Lung (tissue), 11 donors: ENCODE measurements at regions not wholly inside any gene's neighbourhood (a gene's known extent, or its start where the extent isn't known, plus 50 kb on each side); places are given as distances from the start of the nearest gene placed in this dataset.

Experiments
- ATAC-seq: fragments of 200-7000 bp; cut with Tn5 transposase; one replicate; pipeline ENCODE4 v1.9.1; 2020; ENCODE audit warnings: moderate number of reproducible peaks; ENCODE audit not compliant: insufficient read depth, low FRiP score
- DNase-seq, 3 donors: peaks; one replicate each; pipeline ENCODE4 v3.0.0-alpha.2; 2013 to 2017
- H3K27ac ChIP-seq, 2 donors: one replicate each; pipeline ENCODE4 v1.5.1; 2013; ENCODE audit warnings: mild to moderate bottlenecking in 2 of 2, moderate library complexity in 2 of 2, control low read depth in 1 of 2, inconsistent platforms in 1 of 2, low read depth in 1 of 2, low read length in 1 of 2
- H3K27me3 ChIP-seq, 3 donors: one replicate each; pipeline ENCODE4 v1.5.1; 2013; ENCODE audit warnings: low read length in 2 of 3; ENCODE audit not compliant: control insufficient read depth in 3 of 3, insufficient read depth in 3 of 3
- H3K36me3 ChIP-seq, 4 donors: one replicate each; pipeline ENCODE4 v1.5.1; 2013; ENCODE audit warnings: low read length in 4 of 4, mild to moderate bottlenecking in 1 of 4, moderate library complexity in 1 of 4; ENCODE audit not compliant: control insufficient read depth in 4 of 4, insufficient read depth in 4 of 4
- H3K4me1 ChIP-seq, 5 donors: one replicate each; pipeline ENCODE4 v1.5.1; 2013; ENCODE audit warnings: low read length in 5 of 5, mild to moderate bottlenecking in 2 of 5, moderate library complexity in 1 of 5; ENCODE audit not compliant: control insufficient read depth in 5 of 5, insufficient read depth in 5 of 5
- H3K4me3 ChIP-seq: one replicate; pipeline ENCODE4 v1.5.1; 2013; ENCODE audit warnings: mild to moderate bottlenecking, control low read depth, moderate library complexity
- H3K9ac ChIP-seq, 2 donors: one replicate each; pipeline ENCODE4 v1.5.1; 2013; ENCODE audit warnings: low read length in 2 of 2, control low read depth in 1 of 2; ENCODE audit not compliant: insufficient read depth in 1 of 2
- H3K9me3 ChIP-seq, 4 donors: one replicate each; pipeline ENCODE4 v1.5.1; 2013; ENCODE audit warnings: low read length in 3 of 4, mild to moderate bottlenecking in 1 of 4, moderate library complexity in 1 of 4; ENCODE audit not compliant: control insufficient read depth in 4 of 4, insufficient read depth in 3 of 4
- WGBS, 2 donors: extraction: QIAGEN DNeasy Blood & Tissue Kit; methylation state at CpG; one replicate each; pipeline ENCODE4 v1.1.7; 2013; 5-methylcytosine and 5-hydroxymethylcytosine counted together
- TF ChIP-seq, protein P1 (sequence below): IDR thresholded peaks from 2 replicates; pipeline ENCODE4 v1.5.1; 2012; ENCODE audit warnings: mild to moderate bottlenecking; ENCODE audit errors: control extremely low read depth, extremely low read depth
- donor health status: control.
- donor health status: control.
- donor health status: Bipolar disorder and iron deficiency.
- donor health status: healthy.
- donor health status: DM: yes; HTN: yes; CAD: no.

DNA sequence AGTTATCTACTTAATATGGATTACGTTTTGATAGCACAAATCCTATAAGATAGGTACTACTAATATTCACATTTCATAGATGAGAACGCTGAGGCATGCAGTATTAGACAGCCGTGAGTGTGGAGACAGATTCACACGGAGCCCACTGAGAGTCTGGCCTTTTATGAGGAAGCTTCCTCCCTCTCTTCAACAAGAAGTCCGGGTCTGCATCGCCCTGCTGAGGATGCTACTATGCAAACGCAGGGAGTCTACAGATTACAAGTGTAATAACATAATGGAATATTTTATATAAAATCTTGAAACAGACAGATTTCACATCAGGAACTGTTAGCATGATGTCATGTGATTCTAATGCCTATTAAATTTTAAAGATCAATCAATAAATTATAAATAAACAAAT is 255.9 kb upstream of the GLI3 start:
- Histone ChIP-seq H3K36me3 (no peaks in the 10 kb centered on the region), H3K27ac (no peak overlapping the region), H3K4me1 (peaks cover 0 to 16% (median 0%) of the 10 kb centered on the region in 5 donors), H3K9ac (no peak overlapping the region), H3K4me3 (no peak overlapping the region), H3K27me3 (peaks cover 0 to 2% (median 0%) of the 10 kb centered on the region in 3 donors), H3K9me3 (no peaks in the 10 kb centered on the region)
- no peak for ATAC-seq
- no peak for DNase-seq
- TF ChIP-seq, protein P1, sequence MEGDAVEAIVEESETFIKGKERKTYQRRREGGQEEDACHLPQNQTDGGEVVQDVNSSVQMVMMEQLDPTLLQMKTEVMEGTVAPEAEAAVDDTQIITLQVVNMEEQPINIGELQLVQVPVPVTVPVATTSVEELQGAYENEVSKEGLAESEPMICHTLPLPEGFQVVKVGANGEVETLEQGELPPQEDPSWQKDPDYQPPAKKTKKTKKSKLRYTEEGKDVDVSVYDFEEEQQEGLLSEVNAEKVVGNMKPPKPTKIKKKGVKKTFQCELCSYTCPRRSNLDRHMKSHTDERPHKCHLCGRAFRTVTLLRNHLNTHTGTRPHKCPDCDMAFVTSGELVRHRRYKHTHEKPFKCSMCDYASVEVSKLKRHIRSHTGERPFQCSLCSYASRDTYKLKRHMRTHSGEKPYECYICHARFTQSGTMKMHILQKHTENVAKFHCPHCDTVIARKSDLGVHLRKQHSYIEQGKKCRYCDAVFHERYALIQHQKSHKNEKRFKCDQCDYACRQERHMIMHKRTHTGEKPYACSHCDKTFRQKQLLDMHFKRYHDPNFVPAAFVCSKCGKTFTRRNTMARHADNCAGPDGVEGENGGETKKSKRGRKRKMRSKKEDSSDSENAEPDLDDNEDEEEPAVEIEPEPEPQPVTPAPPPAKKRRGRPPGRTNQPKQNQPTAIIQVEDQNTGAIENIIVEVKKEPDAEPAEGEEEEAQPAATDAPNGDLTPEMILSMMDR = no peak
- WGBS, 2 donors = 49 to 55% methylated on average over 7 of the region's 7 CpGs

DNA sequence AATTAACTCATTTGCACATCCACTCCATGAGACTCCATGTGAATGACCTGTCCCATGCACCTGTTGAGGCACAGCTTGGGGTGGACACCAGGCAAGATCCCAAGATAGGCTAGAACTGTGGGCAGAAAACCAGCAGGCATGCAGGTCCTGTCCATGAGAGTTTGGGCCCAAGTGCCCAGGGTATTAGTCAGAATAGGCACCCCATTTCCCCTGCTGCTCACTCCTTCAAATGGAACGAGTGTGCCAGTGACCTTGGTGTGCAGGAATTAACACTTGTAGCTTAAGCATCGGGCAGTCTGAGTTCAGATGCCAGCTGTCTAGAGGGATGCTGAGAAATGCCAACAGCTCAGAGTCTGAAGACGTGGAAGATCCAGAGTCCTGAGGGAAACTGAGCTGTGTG is 254.1 kb upstream of the GLI3 start:
- H3K4me1 ChIP-seq = peaks cover 0 to 16% (median 0%) of the 10 kb centered on the region in 5 donors
- no peak overlapping the region for H3K4me3 ChIP-seq
- no peak overlapping the region for H3K27ac ChIP-seq
- H3K9me3 ChIP-seq = no peaks in the 10 kb centered on the region
- no peak overlapping the region for H3K9ac ChIP-seq
- H3K36me3 ChIP-seq = no peaks in the 10 kb centered on the region
- ATAC-seq (no peak), DNase-seq (no peak)
- H3K27me3 ChIP-seq = peaks cover 0 to 2% (median 0%) of the 10 kb centered on the region in 3 donors
- TF ChIP-seq, protein P1 = no peak
- WGBS, 2 donors = 73 to 85% methylated on average over 3 of the region's 3 CpGs

DNA sequence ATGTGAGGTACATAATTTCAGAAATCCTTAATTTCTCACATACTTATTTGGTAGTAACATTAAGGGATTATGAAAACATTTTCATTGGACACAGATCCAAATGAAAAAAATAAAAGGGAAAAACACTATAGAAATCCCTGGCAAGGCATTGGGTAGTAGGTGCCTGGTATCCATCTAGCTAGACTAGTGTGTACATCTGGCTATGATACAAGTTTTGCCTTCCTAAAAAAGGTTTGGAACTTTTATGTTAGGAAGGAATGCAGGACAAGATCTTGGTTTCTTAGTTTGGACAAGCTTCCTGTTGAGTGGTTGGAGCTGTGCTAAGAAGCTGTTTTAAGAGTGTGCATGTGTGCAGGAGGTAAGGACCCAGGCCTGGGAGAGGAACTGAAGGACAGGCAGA is 252.3 kb upstream of the GLI3 start:
- TF ChIP-seq, protein P1 = no peak
- no peak for DNase-seq

DNA sequence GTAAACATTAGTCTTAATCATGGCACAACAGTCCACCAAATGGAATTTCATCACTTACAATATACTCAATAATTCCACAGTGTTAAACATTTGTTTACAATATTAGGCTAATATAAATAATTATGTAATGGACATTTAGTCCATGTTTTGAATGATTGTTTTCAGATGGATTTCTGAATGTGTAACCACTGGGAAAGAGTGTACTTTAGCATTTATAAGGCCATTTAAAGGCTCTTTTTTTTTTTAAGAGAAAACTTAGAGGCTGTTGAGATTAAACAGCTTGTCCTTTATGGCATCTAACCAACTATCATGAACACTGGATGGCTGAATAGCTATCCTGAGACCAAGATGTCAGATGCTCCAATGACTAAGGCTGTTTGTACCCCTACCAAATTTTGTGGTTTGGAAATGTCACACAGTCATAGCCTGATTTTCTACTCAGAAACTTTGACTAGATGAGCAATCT is 248.3 kb upstream of the GLI3 start:
- no peak overlapping the region for H3K4me3 ChIP-seq
- DNase-seq (peak in 2 of 3 donors; percentile 83 to 86), ATAC-seq (no peak)
- H3K9ac ChIP-seq = no peak overlapping the region
- H3K27ac ChIP-seq = no peak overlapping the region
- no peaks in the 10 kb centered on the region for H3K36me3 ChIP-seq
- TF ChIP-seq, protein P1 = no peak
- peaks cover 0 to 16% (median 0%) of the 10 kb centered on the region in 5 donors for H3K4me1 ChIP-seq
- no peaks in the 10 kb centered on the region for H3K27me3 ChIP-seq
- H3K9me3 ChIP-seq = no peaks in the 10 kb centered on the region

More for the DNA sequence above, 252.3 kb upstream of the GLI3 start:
- Histone ChIP-seq H3K4me1 (peaks cover 0 to 23% (median 0%) of the 10 kb centered on the region in 5 donors), H3K4me3 (no peak overlapping the region), H3K9me3 (no peaks in the 10 kb centered on the region), H3K9ac (no peak overlapping the region), H3K27me3 (peaks cover 0 to 2% (median 0%) of the 10 kb centered on the region in 3 donors), H3K36me3 (no peaks in the 10 kb centered on the region), H3K27ac (no peak overlapping the region)
- ATAC-seq = no peak
